Motor neuron (in vitro differentiated cells): ENCODE measurements at regions not wholly inside any gene's neighbourhood (a gene's known extent, or its start where the extent isn't known, plus 50 kb on each side); places are given as distances from the start of the nearest gene placed in this dataset.

Experiments used
- ATAC-seq, 8 experiments: fragments of 200-7000 bp; cut with Tn5 transposase; replicated peaks in 6 of 8; 2 replicates each; pipeline ENCODE4 v1.8.0; 2021; ENCODE audit warnings: mild to moderate bottlenecking in 8 of 8, moderate library complexity in 8 of 8
- H3K27ac ChIP-seq, 2 donors: fragments of 250-450 bp; sonication (Bioruptor Pico); 2 replicates each; pipeline ENCODE4 v1.9.0; 2021; ENCODE audit warnings: antibody characterized with exemption in 2 of 2, mild to moderate bottlenecking in 2 of 2, moderate library complexity in 1 of 2
- H3K4me1 ChIP-seq, 2 donors: fragments of 250-450 bp; sonication (Bioruptor Pico); replicated peaks in 1 of 2; 2 replicates each; pipeline ENCODE4 v1.6.1; 2021; ENCODE audit warnings: antibody characterized with exemption in 2 of 2, mild to moderate bottlenecking in 2 of 2, moderate library complexity in 1 of 2
- H3K4me3 ChIP-seq, 5 donors: fragments of 250-450 bp; sonication (Bioruptor Pico); 2 replicates each; pipeline ENCODE4 v1.9.0; 2021; ENCODE audit warnings: antibody characterized with exemption in 5 of 5, mild to moderate bottlenecking in 5 of 5, moderate library complexity in 4 of 5
- WGBS, 10 experiments: fragments of 450-650 bp; shearing (Covaris generic); methylation state at CpG; one replicate each; pipeline ENCODE4 v1.0.0; 2022; 5-methylcytosine and 5-hydroxymethylcytosine counted together
- in situ Hi-C, 9 experiments: fragments of 400-800 bp; cut with MboI; loops; one replicate each; pipeline ENCODE4 v1.15.0; 2021; ENCODE audit warnings: low sequenced_read_pairs in 9 of 9, low pct_unique_long_range_greater_than_20kb in 2 of 9; ENCODE audit not compliant: unreplicated experiment in 9 of 9

DNA sequence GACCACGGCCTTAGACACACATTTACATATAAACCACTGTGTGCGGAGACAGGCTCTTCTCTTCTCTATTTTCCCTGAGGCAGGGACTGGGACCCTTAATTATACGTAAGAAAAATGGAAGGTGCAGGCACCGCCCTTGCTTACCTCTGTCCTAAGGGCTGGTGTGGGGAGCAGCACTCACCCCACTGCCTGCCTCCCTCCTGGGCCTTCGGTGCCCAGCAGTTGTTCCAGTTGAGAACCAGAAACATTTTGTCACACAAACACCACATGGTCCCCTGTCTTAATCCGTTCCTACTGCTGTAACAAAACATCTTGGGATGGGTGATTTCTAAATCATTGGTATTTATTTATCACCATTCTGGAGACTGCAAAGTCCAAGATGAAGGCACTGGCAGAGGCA, 192.7 kb upstream of the DIO3 start:
- 20 to 87% (median 79%) methylated on average over 1 to 4 of the region's 6 CpGs; no CpG with 5 or more reads in 3 of the 10 experiments for WGBS, 10 experiments
- ATAC-seq: no peak
- H3K4me3 ChIP-seq: no peak overlapping the region
- no peak overlapping the region for H3K27ac ChIP-seq
- H3K4me1 ChIP-seq: peaks cover 16 to 24% of the 10 kb centered on the region in 2 donors
- in situ Hi-C loops: no loop called here

DNA sequence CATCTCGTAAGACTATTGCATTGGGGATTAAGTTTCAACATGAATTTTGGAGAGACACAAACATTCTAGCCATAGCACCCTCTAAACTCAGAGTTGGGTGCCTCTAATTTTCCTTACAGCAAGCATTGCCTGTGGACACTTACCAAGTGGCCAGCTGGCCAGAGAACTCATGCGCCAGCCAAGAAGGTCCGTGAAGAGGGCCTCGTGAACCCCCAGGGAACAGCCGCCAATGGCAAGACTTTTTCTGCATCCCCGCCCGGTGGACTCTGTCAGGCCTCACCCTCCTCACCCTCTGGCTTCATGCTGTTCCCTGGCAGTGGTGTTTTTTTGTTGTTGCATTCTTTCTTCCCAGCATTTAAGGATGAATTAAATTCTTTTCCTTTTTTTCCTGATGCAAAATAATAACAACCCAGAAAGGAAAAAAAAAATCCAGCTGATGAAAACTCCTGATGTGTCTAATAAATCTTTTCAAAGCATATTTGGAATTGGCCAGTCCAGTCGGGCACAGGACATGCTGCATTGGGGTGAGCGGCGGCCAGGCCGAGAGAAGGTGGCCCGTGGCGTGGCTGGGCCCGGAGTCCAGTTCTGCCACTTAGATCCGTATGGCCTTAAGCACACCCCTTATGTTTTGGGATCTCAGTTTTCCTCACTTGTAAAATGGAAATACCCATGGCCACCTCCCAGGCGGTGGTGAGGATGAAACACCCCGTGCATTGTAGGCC, 191.9 kb upstream of the DIO3 start:
- Histone ChIP-seq H3K27ac (no peak overlapping the region), H3K4me3 (no peak overlapping the region), H3K4me1 (peaks cover 10 to 17% of the 10 kb centered on the region in 2 donors)
- WGBS, 10 experiments: 36 to 93% (median 79%) methylated on average over 1 to 13 of the region's 17 CpGs; no CpG with 5 or more reads in 2 of the 10 experiments
- in situ Hi-C loops: no loop called here
- ATAC-seq: no peak

DNA sequence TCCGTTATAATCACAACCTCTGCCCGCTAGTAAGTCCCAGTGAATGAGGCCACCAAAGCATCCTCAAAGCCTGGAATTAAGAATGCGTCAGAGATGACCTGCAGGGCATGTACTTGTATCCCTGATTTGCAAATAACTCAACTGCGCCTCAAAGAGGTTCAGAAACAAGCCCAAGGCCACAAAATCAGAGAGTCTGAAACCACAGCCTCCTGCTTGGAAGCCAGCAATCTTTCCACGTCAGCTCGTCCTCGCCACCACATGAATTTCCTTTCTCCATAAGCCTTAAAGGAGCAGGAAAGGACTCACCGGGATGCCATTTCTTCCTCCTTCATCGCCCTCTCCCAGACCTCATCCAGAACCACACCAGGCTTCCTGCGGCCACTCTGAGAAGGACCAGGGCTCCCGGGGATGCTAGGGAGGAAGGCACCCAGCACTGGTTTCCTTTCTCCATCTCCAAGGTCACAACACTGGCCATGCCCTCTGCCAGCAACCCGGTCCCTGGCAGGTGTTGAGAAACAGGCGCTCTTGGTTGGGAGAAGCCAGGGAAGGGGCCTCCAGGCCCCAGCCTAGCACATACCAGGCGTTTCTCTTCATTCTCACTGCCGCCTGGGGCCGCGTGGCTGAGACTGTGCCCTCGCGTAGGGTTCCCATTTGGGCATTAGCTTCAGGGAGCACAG, 191.2 kb upstream of the DIO3 start:
- no peak for ATAC-seq
- 42 to 90% (median 79%) methylated on average over 2 to 13 of the region's 19 CpGs; no CpG with 5 or more reads in 2 of the 10 experiments for WGBS, 10 experiments
- Histone ChIP-seq H3K4me3 (no peak overlapping the region), H3K4me1 (peaks cover 4 to 10% of the 10 kb centered on the region in 2 donors), H3K27ac (no peak overlapping the region)
- in situ Hi-C loops: no loop called here

DNA sequence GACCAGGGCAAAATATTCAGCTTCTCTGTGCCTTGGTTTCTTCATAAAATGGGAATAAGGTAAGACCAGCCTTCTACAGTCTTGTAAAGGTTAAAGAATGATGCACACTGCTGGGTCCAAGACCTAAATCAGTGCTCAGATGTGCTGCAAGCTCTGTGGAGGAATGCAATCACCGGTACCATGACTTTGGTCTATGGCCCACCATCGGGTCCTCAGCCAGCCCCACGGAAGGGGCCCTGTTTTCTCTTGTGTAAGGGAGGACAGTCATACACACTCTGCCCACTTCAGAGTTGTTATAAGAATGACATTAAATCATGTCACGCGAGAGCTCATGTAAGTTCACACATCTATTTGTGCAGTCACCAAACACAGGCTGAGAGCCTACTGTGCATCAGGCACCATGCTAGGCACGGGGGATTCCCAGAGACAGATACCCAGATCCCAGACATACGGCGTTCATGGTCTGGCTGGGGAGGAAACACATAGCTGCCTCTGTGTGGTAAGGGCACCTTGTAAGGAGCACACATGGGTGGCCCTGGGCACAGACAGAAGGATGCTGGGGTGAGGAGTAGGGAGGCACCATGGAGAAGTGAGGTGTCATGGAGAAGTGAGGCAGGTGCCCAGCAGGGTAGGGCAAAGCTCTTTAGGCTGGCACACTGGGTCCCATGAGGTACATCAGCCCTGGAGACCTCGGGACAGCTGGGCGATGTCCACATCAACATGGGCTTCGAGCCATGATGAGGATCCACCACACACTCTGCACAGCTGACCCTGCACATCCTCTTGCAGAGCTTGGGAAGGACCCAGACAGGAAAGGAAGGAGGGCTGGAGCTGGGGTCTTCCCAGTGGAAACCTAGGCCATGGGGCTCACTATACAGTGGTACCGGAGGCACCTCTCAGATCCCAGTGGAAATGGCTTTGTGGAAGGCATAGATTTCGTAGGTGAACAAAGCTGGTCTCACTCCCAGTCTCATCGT, 190.4 kb upstream of the DIO3 start:
- Histone ChIP-seq H3K27ac (no peak overlapping the region), H3K4me1 (peaks cover 3 to 4% of the 10 kb centered on the region in 2 donors), H3K4me3 (no peak overlapping the region)
- no peak for ATAC-seq
- WGBS, 10 experiments: 54 to 100% (median 80%) methylated on average over 1 to 7 of the region's 14 CpGs; no CpG with 5 or more reads in 3 of the 10 experiments
- in situ Hi-C loops: no loop called here

DNA sequence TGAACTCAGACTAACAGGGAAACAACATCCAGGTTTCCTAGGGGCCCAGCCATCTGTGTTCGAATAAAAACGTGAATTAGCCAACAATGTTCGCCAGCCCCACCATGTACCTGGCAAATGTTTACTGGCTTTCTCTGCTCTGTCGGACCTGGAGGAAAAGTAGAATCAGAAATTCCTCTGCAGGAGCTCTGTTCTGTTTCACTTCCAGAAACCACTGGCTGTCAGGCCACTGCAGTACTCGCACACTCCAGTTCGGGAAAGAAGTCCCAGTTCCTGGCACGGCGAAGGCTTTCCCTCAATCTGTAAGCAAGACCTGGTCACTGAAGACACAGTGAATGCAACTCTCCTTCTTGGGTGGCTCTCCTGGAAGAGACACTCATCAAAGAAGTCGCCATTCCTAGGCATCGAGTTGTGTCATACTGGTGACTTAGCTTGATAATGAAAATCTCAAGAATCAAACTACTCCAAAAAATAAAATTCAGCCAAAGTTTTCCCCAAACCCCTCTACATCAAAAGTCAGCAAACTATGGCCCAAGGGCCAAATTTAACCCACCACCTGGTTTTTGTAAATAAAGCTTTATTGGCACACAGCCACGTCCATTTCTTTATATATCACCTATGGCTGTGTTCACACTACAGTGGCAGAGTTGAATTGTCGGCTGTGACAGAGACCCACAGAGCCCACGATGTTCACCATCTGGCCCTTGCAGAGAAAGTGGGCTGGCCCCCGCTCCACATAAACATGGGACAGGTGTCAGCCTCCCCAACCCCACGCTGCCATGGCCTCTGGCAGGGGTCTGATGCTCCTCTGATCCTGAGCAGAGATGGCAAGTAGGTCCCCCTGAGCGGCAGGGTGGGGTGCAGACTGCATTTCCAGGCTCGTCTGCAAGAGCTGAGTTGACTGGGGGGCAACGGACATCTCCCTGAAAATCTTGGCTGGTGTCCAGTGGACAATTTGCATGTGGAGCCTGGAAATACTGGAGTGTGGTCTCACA, 189.2 kb upstream of the DIO3 start:
- WGBS, 10 experiments: 35 to 96% (median 74%) methylated on average over 4 to 11 of the region's 18 CpGs; no CpG with 5 or more reads in 1 of the 10 experiments
- ATAC-seq: no peak
- H3K27ac ChIP-seq: no peak overlapping the region
- in situ Hi-C loops: no loop called here
- peaks cover 3 to 4% of the 10 kb centered on the region in 2 donors for H3K4me1 ChIP-seq
- H3K4me3 ChIP-seq: no peak overlapping the region

DNA sequence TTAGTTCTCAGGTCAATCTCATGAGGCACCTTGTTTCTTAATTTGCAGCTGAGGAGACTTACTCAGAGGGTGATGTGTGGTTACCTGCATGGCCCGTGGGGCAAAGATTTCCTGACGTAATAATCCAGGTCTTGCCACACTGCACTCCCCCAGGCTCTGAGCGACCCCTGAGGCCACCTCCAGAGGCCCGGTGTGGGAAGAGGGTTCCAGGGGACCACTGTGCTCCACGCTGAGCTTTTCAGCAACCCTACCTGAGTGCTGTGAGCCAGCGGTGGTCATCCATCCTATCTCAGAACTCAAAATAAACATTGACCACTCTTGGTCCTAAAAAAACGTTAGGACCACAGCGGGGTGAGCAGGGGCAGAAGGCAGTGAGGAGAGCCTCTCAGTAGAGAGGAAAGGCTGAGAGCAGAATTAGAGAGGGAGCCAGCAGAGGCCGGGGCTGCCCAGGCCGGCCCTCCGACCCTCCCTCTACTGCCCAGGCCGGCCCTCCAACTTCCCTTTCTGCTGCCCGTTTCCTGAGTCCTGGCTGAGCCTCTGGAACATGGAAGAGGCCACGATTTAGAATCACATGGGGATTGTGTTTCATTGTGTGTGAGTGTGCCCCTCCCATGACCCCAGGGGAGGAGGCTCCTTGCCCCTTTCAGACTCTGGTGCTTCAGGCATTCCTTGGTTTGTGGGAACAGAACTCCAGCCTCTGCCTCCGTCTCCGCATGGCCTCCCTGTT, 188.2 kb upstream of the DIO3 start:
- Histone ChIP-seq H3K27ac (no peak overlapping the region), H3K4me1 (peaks cover 3 to 4% of the 10 kb centered on the region in 2 donors), H3K4me3 (no peak overlapping the region)
- 25 to 95% (median 72%) methylated on average over 3 to 11 of the region's 16 CpGs; no CpG with 5 or more reads in 2 of the 10 experiments for WGBS, 10 experiments
- in situ Hi-C loops: no loop called here
- no peak for ATAC-seq

DNA sequence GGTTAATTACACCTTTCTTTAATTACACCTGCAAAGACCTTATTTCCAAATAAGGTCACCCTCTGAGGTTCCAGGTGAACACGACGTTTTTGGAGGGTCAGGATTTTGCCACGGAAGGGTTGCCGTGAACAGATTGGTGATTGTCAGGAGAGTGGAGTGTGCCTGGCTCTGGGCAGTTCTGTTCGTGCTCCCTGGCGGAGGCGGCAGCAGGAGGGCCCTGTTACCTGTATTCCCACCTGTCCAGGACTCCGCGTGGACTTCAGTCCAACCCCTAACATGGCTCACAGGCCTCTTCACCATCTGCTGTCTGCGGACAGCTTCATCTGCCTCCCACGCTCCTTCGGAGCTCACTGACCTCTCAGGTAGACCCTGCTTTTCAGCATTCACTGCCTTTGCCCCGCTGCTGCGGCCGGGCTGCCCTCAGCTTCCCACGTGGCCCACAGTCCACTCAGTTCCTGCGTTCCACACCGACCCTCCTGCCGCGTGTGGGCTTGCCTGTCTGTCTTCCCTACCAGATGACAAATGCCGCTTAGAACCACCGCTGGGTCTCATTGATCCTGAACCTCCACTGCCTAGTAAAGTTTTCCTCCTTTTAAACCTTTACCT, 187.5 kb upstream of the DIO3 start:
- Histone ChIP-seq H3K4me3 (no peak overlapping the region), H3K27ac (no peak overlapping the region), H3K4me1 (peaks cover 3 to 4% of the 10 kb centered on the region in 2 donors)
- ATAC-seq: no peak
- 53 to 100% (median 90%) methylated on average over 2 to 18 of the region's 22 CpGs for whole genome bisulfite sequencing, 10 experiments
- in situ Hi-C loops: no loop called here

DNA sequence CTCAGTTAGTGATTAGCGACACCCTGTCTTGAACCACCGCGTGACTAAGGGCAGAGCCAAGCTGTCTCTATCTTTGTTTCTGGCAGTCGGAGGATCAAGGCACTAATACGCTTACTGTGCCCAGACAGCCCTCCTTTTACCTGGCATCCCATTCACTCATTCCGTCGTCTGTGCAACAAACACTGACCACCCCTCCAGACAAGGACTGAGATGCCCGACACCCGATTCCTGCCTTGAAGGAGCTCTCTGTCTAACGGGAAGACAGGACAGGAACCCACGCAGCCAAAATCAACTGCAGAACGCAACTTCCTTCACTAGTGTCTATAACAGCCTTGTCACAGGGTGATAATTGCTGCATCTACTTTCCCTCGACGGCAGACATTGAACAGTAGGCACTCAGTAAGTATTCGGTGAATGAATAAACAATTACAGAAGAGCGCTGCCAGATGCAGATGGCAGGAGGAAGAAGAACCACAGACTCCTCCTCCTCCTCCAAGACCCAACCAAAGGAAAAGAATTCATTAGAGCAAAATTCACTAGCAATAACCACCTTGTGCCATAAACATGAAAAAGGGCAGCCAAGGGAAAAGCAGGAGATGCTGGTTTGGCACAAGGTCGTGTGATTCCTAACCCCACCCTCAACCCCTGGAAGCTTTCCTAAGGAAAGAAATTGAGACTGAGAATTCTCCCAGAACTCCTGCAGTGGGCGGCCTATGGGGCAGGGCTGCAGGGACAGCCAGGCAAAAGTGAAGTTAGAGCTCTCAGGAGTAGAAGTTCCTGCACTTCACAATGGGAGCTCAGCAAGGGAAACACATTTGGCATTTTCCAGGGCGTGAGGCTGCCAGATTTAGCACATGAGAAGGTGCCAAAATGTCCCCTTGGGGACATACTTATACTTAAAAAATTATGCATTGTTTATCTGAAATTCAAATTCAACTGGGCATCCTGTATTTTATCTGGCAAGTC, 186.6 kb upstream of the DIO3 start:
- H3K27ac ChIP-seq: no peak overlapping the region
- peaks cover 3 to 4% of the 10 kb centered on the region in 2 donors for H3K4me1 ChIP-seq
- no peak for ATAC-seq
- no peak overlapping the region for H3K4me3 ChIP-seq
- 6 to 94% (median 83%) methylated on average over 2 to 16 of the region's 19 CpGs for WGBS, 10 experiments
- in situ Hi-C loops: no loop called here

DNA sequence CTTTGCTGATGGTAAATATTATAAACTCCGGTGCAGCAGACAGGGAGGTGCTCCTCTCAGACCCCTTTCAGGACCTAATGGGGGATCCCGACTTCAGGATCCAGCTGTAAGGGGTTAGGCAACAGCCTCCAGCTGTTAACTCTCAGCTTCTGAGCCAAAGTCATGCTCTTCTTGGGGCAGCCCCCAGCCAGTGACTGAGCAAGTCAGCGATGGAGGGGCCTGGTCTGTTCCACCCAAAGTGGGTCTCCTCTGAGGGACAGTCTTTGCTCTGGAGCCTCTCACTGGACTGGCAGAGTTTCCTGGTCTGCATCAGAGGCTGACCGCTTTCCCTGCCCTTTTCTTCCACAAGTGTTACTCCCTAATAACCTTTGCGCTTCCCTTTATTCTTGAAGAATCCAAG, 184.2 kb upstream of the DIO3 start:
- in situ Hi-C loops: no loop called here
- Histone ChIP-seq H3K27ac (no peak overlapping the region), H3K4me1 (peaks cover 3 to 4% of the 10 kb centered on the region in 2 donors), H3K4me3 (no peak overlapping the region)
- ATAC-seq: no peak
- WGBS, 10 experiments: 7 to 100% (median 84%) methylated on average over 1 to 4 of the region's 5 CpGs; no CpG with 5 or more reads in 2 of the 10 experiments

DNA sequence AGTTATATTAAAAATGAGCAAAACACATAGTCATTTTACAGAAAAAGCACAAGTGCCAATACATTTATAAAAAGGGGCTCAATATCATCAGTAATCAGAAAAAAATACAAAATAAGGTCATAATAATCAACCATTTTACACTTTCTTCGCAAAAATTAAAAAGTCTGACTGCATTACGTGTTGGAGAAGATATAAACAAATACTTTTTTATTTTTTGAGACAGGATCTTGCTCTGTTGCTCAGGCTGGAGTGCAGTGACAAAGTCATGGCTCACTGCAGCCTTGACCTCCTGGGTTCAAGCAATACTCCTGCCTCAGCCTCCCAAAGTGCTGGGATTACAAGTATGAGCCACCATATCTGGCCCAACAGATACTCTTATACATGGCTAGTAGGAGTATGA, 181.5 kb upstream of the DIO3 start:
- ATAC-seq: no peak
- WGBS, 10 experiments: 0 to 78% (median 28%) methylated on average over 1 to 2 of the region's 2 CpGs; no CpG with 5 or more reads in 1 of the 10 experiments
- Histone ChIP-seq H3K4me1 (no peaks in the 10 kb centered on the region), H3K4me3 (no peak overlapping the region), H3K27ac (no peak overlapping the region)
- in situ Hi-C loops: no loop called here
